ENCODE measurements at regions not wholly inside any gene's neighbourhood (a gene's known extent, or its start where the extent isn't known, plus 50 kb on each side); places are given as distances from the start of the nearest gene placed in this dataset.

GRCh38 chr4:163622379-163623035, 128.0 kb downstream of the TMA16 start:
- DNase-seq (ENCODE audit: low read depth), result no peak

- DNase-seq (ENCODE audit: low read depth), result no peak
These were observed 129.3 kb downstream of the TMA16 start for GRCh38 chr4:163623787-163624186.

GRCh38 chr4:163624727-163625126, 130.2 kb downstream of the TMA16 start:
- DNase-seq (ENCODE audit: low read depth), result no peak

- DNase-seq (ENCODE audit: low read depth), result no peak
These were observed 136.8 kb downstream of the TMA16 start for GRCh38 chr4:163631288-163631687.

GRCh38 chr4:163638909-163639308, 144.4 kb downstream of the TMA16 start:
- DNase-seq (ENCODE audit: low read depth), result no peak

GRCh38 chr4:163649557-163650091, 155.1 kb downstream of the TMA16 start:
- DNase-seq (ENCODE audit: low read depth), result no peak

GRCh38 chr4:163651761-163652160, 157.3 kb downstream of the TMA16 start:
- no peak for DNase-seq (ENCODE audit: low read depth)

GRCh38 chr4:163654621-163655020, 160.1 kb downstream of the TMA16 start:
- DNase-seq (ENCODE audit: low read depth), result no peak

- DNase-seq (ENCODE audit: low read depth), result no peak
These were observed 166.1 kb downstream of the TMA16 start for GRCh38 chr4:163660636-163661035.

GRCh38 chr4:163662768-163663167, 168.3 kb downstream of the TMA16 start:
- no peak for DNase-seq (ENCODE audit: low read depth)

- DNase-seq (ENCODE audit: low read depth), result no peak
These were observed 169.2 kb downstream of the TMA16 start for GRCh38 chr4:163663454-163664225.

GRCh38 chr4:163665101-163665500, 170.6 kb downstream of the TMA16 start:
- DNase-seq (ENCODE audit: low read depth), result no peak

- DNase-seq (ENCODE audit: low read depth), result peak; percentile 1
These were observed 171.2 kb downstream of the TMA16 start for GRCh38 chr4:163665521-163666331.

GRCh38 chr4:163666332-163666873, 171.9 kb downstream of the TMA16 start:
- DNase-seq (ENCODE audit: low read depth), result no peak

GRCh38 chr4:163672751-163673150, 178.3 kb downstream of the TMA16 start:
- DNase-seq (ENCODE audit: low read depth), result no peak

- DNase-seq (ENCODE audit: low read depth), result no peak
These were observed 179.6 kb downstream of the TMA16 start for GRCh38 chr4:163673848-163674697.

- DNase-seq (ENCODE audit: low read depth), result no peak
These were observed 184.7 kb downstream of the TMA16 start for GRCh38 chr4:163679189-163679588.

- DNase-seq (ENCODE audit: low read depth), result no peak
These were observed 186.1 kb downstream of the TMA16 start for GRCh38 chr4:163680386-163681098.

GRCh38 chr4:163681208-163681821, 186.8 kb downstream of the TMA16 start:
- peak; percentile 51 for DNase-seq (ENCODE audit: low read depth)

- DNase-seq (ENCODE audit: low read depth), result peak; percentile 8
These were observed 194.4 kb downstream of the TMA16 start for GRCh38 chr4:163688856-163689255.

Data from amniotic epithelial cell (primary cell).